Mucosa of rectum (tissue), 2 donors: ENCODE measurements at regions not wholly inside any gene's neighbourhood (a gene's known extent, or its start where the extent isn't known, plus 50 kb on each side); places are given as distances from the start of the nearest gene placed in this dataset.

ENCODE experiments used
- H3K27ac ChIP-seq, 2 donors: one replicate each; pipeline ENCODE4 v1.7.0; 2013; ENCODE audit warnings: inconsistent platforms in 2 of 2, low read depth in 2 of 2, low read length in 2 of 2
- H3K27me3 ChIP-seq, 2 donors: one replicate each; pipeline ENCODE4 v1.7.0; 2013; ENCODE audit warnings: low read length in 2 of 2; ENCODE audit not compliant: control insufficient read depth in 2 of 2, insufficient read depth in 2 of 2
- H3K36me3 ChIP-seq, 2 donors: one replicate each; pipeline ENCODE4 v1.7.0; 2013; ENCODE audit warnings: low read length in 2 of 2; ENCODE audit not compliant: control insufficient read depth in 2 of 2, insufficient read depth in 2 of 2
- H3K4me1 ChIP-seq, 2 donors: one replicate each; pipeline ENCODE4 v1.7.0; 2013; ENCODE audit warnings: low read length in 2 of 2, mild to moderate bottlenecking in 1 of 2; ENCODE audit not compliant: control insufficient read depth in 2 of 2, insufficient read depth in 2 of 2
- H3K4me3 ChIP-seq, 2 donors: one replicate each; pipeline ENCODE4 v1.7.0; 2013; ENCODE audit warnings: low read length in 2 of 2
- H3K9ac ChIP-seq, 2 donors: one replicate each; pipeline ENCODE4 v1.7.0; 2013; ENCODE audit warnings: low read length in 2 of 2, low read depth in 1 of 2, mild to moderate bottlenecking in 1 of 2
- H3K9me3 ChIP-seq, 2 donors: one replicate each; pipeline ENCODE4 v1.7.0; 2013; ENCODE audit warnings: low read length in 2 of 2; ENCODE audit not compliant: control insufficient read depth in 2 of 2
- donor health status: healthy.
- donor health status: Normal muscosa, but diverticular disease.

DNA sequence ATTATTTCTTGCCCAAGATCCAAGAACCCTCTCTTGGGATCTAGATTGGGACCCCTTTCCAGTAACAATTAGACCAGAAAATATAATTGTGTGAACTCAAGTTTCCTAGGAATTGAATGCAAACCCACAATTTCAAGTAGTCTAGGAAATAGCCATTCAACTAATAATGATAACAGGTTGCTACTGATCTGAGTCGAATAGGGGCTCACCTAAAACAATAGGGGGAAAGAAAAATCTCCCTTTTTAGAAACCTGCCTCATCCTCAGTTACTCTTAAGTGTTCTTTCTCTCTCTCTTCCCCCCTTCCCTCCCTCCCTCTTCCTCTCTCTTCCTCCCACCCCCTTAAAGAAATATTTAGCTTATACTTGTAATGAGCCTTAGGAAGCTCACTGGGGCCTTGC, 555.3 kb downstream of the IGSF11 start:
- H3K36me3 ChIP-seq: no peaks in the 10 kb centered on the region
- no peaks in the 10 kb centered on the region for H3K4me1 ChIP-seq
- H3K27ac ChIP-seq: no peak overlapping the region
- H3K9ac ChIP-seq: no peak overlapping the region
- H3K27me3 ChIP-seq: no peaks in the 10 kb centered on the region
- no peak overlapping the region for H3K4me3 ChIP-seq
- H3K9me3 ChIP-seq: no peaks in the 10 kb centered on the region

- Histone ChIP-seq H3K36me3 (no peaks in the 10 kb centered on the region), H3K9ac (no peak overlapping the region), H3K9me3 (no peaks in the 10 kb centered on the region), H3K27me3 (no peaks in the 10 kb centered on the region), H3K4me1 (no peaks in the 10 kb centered on the region), H3K27ac (no peak overlapping the region), H3K4me3 (no peak overlapping the region)
Observed at GRCh38 chr3:118480101-118480860, 554.4 kb downstream of the IGSF11 start.

DNA sequence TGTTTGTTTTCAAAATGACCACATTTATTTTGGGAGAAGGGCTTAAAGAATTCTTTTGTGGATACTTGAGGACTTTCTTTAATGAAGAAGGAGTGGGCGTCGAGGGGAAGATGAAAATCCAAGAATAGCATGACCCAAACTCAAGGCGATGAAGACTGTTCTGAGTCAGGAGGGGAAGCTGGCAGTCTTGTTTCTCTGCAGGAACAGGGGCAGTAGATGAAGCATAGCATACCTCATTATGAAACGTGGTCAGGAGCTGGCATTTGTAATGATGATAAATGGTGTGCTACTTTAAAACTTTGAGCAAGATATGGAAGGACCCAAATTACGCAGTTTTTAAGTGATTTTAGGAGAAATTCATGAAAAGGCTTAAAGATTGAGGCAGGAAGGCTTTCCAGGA, 549.0 kb downstream of the IGSF11 start:
- Histone ChIP-seq H3K4me1 (no peaks in the 10 kb centered on the region), H3K27ac (no peak overlapping the region), H3K9ac (no peak overlapping the region), H3K36me3 (no peaks in the 10 kb centered on the region), H3K9me3 (no peaks in the 10 kb centered on the region), H3K4me3 (no peak overlapping the region), H3K27me3 (no peaks in the 10 kb centered on the region)

- H3K9ac ChIP-seq: no peak overlapping the region
- H3K4me1 ChIP-seq: no peaks in the 10 kb centered on the region
- no peaks in the 10 kb centered on the region for H3K9me3 ChIP-seq
- no peaks in the 10 kb centered on the region for H3K27me3 ChIP-seq
- H3K27ac ChIP-seq: no peak overlapping the region
- H3K4me3 ChIP-seq: no peak overlapping the region
- no peaks in the 10 kb centered on the region for H3K36me3 ChIP-seq
Observed at GRCh38 chr3:118487734-118488133, 546.9 kb downstream of the IGSF11 start.

DNA sequence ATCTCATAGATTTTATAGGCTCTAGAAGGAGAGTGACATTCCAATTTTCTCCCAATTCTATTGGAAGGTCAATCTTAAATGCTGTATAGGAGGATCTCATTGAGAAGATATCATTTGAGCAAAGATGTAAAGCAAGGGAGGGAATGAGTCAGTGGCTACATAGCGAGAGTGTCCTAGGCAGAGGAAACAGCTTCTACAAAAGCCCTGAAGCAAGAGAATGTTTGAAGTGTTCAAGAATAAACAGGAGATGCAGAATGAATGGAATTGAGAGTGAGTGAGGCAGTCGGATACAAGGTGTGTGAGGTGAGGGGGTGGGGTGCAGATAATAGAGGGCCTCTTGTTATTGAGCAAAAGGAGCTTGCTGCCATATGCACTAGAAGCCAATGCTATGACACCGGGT, 545.9 kb downstream of the IGSF11 start:
- H3K36me3 ChIP-seq: no peaks in the 10 kb centered on the region
- no peak overlapping the region for H3K27ac ChIP-seq
- H3K4me3 ChIP-seq: no peak overlapping the region
- H3K27me3 ChIP-seq: no peaks in the 10 kb centered on the region
- H3K4me1 ChIP-seq: no peaks in the 10 kb centered on the region
- no peak overlapping the region for H3K9ac ChIP-seq
- H3K9me3 ChIP-seq: no peaks in the 10 kb centered on the region

GRCh38 chr3:118495206-118495605, 539.4 kb downstream of the IGSF11 start:
- Histone ChIP-seq H3K4me3 (no peak overlapping the region), H3K27me3 (no peaks in the 10 kb centered on the region), H3K9ac (no peak overlapping the region), H3K36me3 (no peaks in the 10 kb centered on the region), H3K4me1 (no peaks in the 10 kb centered on the region), H3K27ac (no peak overlapping the region), H3K9me3 (no peaks in the 10 kb centered on the region)

DNA sequence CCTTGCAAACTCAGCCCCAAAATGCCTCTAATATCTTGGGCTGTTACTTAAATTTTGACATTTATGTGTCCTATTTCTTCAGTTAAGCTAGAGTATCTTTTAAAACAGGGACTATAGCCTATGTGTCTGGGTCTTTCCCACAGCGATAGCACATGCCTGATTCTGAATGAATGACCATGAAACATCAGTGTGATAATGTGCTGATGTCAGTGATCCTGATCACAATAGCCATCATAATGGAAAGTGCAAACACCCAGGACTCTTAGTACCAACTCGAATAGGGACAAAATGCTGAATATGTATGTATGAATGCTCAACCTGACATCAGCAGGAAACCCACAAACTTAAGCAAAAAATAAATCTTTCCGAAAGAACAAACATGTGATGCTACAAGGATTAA, 537.4 kb downstream of the IGSF11 start:
- no peaks in the 10 kb centered on the region for H3K9me3 ChIP-seq

GRCh38 chr3:118501152-118501551, 533.5 kb downstream of the IGSF11 start:
- no peak overlapping the region for H3K9ac ChIP-seq
- H3K36me3 ChIP-seq: no peaks in the 10 kb centered on the region
- no peaks in the 10 kb centered on the region for H3K27me3 ChIP-seq
- H3K4me1 ChIP-seq: peaks cover 0 to 2% of the 10 kb centered on the region in 2 donors
- no peak overlapping the region for H3K27ac ChIP-seq
- H3K9me3 ChIP-seq: no peaks in the 10 kb centered on the region
- H3K4me3 ChIP-seq: no peak overlapping the region

More for the DNA sequence above, 537.4 kb downstream of the IGSF11 start:
- H3K36me3 ChIP-seq: no peaks in the 10 kb centered on the region
- no peaks in the 10 kb centered on the region for H3K27me3 ChIP-seq
- no peak overlapping the region for H3K9ac ChIP-seq
- H3K4me1 ChIP-seq: peaks cover 0 to 2% of the 10 kb centered on the region in 2 donors
- no peak overlapping the region for H3K4me3 ChIP-seq
- no peak overlapping the region for H3K27ac ChIP-seq

DNA sequence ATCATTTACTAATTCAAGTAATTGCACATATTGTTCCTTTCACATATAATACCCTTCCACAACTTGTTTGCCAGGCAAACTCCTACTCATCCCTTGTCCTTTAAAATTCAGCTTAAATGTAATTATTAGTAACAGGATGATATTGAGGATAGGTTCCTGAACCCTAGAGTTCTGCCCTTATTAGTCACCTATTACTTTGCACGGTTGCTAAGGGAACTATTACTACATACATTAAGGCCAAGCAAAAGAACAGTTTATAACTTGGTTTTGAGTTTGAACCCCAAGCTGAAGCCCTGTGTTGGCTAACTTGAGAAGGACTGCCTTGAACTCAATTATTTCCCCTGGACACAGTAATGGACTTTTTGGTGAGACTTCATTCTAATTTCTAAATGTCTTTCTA, 529.7 kb downstream of the IGSF11 start:
- no peak overlapping the region for H3K4me3 ChIP-seq
- H3K27me3 ChIP-seq: no peaks in the 10 kb centered on the region
- no peak overlapping the region for H3K9ac ChIP-seq
- no peaks in the 10 kb centered on the region for H3K36me3 ChIP-seq
- no peaks in the 10 kb centered on the region for H3K9me3 ChIP-seq
- peaks cover 0 to 2% of the 10 kb centered on the region in 2 donors for H3K4me1 ChIP-seq
- no peak overlapping the region for H3K27ac ChIP-seq

DNA sequence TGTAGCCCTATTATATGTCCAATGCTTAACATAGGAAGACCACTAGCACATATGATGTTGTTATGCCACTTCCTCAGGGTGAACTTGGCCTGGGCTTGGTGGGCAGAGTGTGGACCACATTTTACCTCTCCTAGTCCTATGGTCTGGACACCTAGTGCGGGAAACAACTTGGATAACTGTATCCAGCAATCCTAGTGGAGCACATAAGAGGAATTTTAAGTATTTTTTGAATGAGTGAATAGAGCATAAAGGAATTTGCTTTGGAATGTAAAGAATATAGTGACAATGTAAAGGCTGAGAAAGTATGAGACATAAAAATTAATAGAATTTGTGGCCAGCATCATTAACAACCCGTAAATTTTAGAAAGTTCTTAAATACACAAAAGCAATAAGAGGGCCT, 528.9 kb downstream of the IGSF11 start:
- Histone ChIP-seq H3K27ac (no peak overlapping the region), H3K36me3 (no peaks in the 10 kb centered on the region), H3K9me3 (no peaks in the 10 kb centered on the region), H3K27me3 (no peaks in the 10 kb centered on the region), H3K4me1 (peaks cover 0 to 2% of the 10 kb centered on the region in 2 donors), H3K4me3 (no peak overlapping the region), H3K9ac (no peak overlapping the region)
